ENCODE measurements at regions not wholly inside any gene's neighbourhood (a gene's known extent, or its start where the extent isn't known, plus 50 kb on each side); places are given as distances from the start of the nearest gene placed in this dataset.
A peak's percentile ranks its signal among the peaks of the same experiment; 100 is the strongest.

DNA sequence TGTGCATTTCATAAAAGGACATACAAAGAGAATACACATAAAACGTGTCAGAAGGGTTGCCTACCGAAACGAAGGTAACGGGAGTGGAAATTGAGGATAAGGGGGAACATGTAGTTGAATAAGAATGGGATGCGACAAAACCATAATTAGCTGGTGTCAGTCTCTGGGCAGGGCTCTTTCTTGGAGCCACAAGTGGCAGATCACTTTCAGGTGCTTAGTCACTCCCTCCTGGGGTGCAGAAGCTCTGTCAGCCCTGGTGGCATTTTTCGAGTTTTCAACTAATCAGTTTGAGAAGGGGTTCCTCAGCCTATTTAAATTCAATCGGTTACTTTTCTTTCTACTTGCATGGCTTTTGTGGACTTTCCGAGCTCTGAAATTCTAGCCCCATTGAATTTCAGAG lies 133.9 kb upstream of the IGSF21 start:
- no peak for DNase-seq

GRCh38 chr1:17976854-17977253 lies 130.7 kb upstream of the IGSF21 start:
- no peak for DNase-seq

DNA sequence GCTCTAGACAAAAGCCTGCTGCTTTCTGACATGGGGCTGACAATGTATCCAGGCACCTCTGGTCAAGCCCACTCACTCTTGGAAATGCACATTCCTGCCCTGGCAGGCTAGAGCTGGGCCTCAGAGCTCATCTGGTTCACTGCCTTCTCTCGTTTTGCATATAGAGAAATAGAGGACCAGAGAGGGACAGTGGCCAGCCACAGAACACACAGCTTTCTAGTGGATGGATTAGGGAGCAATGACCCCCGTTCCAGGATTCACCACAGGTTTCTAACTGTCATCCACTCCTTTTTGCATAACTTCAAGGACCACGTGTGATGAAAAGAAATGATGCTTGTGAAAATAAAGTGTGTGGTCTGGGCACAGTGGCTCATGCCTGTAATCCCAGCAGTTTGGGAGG lies 129.6 kb upstream of the IGSF21 start:
- no peak for DNase-seq

GRCh38 chr1:17979815-17980214 lies 127.8 kb upstream of the IGSF21 start:
- no peak for DNase-seq

GRCh38 chr1:17982197-17982596 lies 125.4 kb upstream of the IGSF21 start:
- DNase-seq: no peak

DNA sequence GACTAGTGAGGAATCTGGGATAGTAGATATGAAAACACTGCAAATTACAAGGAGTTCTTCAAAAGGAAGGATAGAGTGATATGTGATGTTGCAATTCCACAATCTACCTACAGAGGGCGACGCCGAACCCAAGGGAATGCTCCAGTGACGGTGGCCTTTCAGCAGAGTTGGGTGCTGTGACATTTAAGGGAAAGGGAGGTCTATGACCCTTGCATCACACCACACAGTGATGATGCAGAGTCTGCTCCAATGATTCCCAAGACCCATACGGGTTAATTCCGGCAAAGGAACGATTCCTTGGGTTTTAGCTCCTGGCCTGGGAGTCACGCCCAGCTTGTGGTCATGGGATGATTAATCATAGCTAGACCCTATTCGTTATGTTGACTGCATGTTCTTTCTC lies 123.0 kb upstream of the IGSF21 start:
- DNase-seq: no peak

GRCh38 chr1:17986156-17986555 lies 121.4 kb upstream of the IGSF21 start:
- DNase-seq: no peak

DNA sequence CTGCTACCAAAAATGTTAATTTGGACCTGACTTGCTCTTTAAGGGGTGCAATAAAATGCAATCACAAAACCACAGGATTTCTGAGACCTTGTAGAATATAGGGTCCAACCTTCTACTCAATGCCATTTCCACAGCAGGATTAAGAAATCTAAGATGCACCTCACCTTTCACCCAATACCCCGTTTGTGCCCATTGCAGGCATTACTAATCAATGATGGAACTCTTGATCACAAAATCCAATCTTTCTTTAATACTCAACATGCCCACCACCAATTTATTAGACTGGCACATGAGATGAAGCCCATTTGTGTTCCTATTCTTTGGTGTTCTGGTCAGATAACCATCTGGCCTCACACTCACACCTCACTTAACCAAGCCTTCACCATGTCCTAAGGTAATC lies 117.2 kb upstream of the IGSF21 start:
- DNase-seq: no peak

GRCh38 chr1:17991996-17992395 lies 115.6 kb upstream of the IGSF21 start:
- no peak for DNase-seq

- DNase-seq: no peak
Observed at GRCh38 chr1:17992800-17993199, 114.8 kb upstream of the IGSF21 start.

DNA sequence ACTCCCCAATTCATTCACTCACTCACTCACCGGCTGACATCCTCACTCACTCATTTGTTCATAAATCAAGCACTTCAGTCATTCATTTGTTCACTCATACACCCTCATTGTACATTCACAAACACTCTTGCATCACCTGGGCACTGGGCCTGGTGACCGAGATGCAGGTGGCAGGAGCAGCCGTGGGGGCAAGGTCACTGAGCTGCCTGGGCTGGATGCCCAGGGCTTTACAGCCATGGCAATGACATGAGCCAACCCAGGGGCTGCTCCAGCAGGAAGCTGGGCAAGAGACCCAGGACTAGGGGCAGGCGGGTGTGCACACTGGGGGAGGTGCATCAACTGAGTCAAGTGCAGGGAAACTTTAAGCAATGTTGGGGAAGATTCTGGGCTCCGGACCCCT lies 113.6 kb upstream of the IGSF21 start:
- no peak for DNase-seq

GRCh38 chr1:17995480-17995879 lies 112.1 kb upstream of the IGSF21 start:
- DNase-seq: no peak

- no peak for DNase-seq
Observed at GRCh38 chr1:17998889-17999288, 108.7 kb upstream of the IGSF21 start.

GRCh38 chr1:17999884-18000283 lies 107.7 kb upstream of the IGSF21 start:
- DNase-seq: no peak

DNA sequence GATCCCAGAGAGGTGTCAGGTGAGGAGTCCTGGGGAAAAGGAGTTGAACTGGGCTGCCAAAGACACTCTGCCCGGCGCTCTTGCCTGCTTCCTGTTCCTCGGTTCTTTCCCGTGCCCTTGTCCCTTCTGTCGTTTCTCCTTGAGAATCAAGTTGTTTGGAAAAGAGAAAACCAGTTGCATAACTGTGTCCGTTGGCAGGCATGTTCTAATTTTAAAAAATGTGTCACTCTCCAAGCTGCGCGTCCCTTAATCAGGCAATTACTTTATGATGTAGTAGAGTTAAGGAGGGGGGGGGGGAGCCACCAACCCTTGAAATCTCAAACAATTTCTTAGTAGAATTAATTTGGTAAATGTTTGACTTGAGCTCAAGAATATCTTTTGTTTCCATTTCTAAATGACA lies 105.9 kb upstream of the IGSF21 start:
- DNase-seq: no peak

- no peak for DNase-seq
Observed at GRCh38 chr1:18004278-18004677, 103.3 kb upstream of the IGSF21 start.

DNA sequence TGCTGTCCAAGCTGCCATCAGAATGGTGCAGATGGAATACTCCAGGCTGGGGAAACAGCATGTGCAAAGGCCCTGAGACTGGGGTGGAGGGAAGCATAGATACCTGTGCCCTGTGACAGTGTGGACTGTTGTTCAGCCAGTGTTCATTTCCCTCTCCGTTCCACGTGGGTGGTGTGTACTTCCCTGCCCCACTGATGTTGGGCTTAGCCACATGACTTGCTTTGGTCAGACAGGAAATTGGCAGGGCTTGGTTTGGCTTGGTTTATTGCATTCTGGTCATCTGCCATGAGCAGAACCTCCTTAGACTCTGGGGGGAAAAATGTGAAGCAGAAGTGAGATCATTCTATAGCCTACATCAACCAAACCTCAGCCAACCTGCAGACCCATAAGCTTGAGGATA lies 102.4 kb upstream of the IGSF21 start:
- DNase-seq: no peak

DNA sequence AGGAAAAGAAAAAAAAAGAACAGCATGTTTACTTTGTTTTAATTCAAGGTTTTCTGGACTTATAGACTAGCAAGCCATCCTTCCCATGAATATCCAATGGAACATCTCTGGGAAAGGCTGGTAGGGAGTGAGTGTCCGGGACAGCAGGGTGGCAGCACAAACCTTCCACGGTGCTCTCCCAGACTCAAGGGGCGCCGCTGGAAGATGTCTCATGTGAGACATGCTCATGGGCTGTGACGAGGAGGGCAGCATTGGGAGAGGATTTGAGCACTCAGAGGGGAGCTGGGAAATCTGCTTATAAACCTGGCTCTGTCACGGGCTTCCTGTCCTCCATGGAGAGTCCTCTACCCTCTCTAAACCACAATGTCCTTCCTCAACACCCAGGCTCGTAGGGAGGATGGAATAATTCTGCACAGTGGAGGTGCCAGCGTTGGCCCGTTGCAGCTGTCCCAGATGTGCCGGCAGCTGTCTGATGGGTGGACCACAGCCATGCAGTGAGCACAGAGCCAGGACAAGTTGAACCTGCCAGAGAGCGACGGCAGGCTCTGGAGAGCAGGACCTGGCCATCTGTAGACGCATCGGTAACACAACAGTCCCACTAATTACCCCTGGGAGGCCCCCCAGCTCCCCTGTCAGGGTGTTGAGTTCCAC lies 100.1 kb upstream of the IGSF21 start:
- DNase-seq: peak; percentile 9

DNA sequence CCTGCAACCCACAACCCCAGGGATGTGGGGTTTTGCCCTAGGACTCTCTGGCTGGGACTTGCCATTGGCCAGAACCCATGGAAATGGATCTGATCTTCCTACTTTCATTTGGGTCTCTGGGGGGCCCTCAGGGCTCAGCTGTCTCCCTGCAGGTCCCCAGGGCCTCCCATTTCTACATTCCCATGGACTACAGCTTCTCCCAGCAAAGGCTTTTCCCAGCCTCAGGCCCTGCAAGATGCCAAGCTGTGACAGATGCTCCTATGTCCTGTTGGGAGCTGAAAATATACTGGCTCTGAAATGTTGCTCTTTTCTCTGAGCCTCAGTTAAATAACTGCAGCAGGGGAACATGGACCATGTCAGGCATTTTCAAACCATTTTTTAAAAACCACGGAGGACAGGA lies 99.5 kb upstream of the IGSF21 start:
- DNase-seq: no peak

GRCh38 chr1:18009055-18009454 lies 98.5 kb upstream of the IGSF21 start:
- no peak for DNase-seq

- no peak for DNase-seq
Observed at GRCh38 chr1:18009478-18009961, 98.1 kb upstream of the IGSF21 start.

DNA sequence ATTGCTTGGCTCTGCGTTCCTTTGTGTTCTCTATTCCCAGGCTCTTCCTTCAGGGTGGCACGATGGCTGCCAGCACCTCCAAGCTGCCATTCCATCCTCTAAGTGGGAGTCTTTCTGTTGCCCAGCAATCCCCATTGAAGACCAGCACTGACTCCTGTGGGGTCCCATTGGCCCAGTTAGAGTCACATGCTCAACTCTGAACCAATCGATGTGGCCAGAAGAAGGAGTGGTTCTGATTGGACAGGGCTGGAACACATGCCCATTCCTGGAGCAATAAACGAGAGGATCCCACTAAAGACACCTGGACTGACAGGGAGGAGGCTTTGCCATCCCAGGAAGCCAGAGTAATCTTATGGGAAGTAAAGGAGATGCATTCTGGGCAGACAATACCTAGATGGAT lies 97.2 kb upstream of the IGSF21 start:
- DNase-seq: no peak

DNA sequence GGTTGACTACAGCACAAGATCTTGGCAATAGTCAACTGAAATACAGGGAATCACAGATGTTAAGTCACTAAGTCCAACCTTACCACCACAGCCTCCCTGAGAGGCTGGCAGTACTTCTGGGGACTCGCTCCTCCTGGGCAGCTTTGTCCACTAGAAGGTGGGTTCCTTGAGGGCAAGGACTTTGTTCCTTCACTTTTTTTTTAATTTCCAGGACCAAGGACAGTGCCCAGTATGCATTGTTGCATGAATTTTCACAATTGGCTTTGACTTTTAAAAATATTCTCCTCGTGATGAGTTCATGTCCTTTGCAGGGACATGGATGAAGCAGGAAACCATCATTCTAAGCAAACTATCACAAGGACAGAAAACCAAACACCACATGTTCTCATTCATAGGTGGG lies 96.7 kb upstream of the IGSF21 start:
- peak; percentile 2 for DNase-seq

GRCh38 chr1:18011703-18012102 lies 95.9 kb upstream of the IGSF21 start:
- DNase-seq: no peak

- no peak for DNase-seq
Observed at GRCh38 chr1:18012686-18013085, 94.9 kb upstream of the IGSF21 start.
